Ovary (tissue), 3 donors: ENCODE measurements at regions not wholly inside any gene's neighbourhood (a gene's known extent, or its start where the extent isn't known, plus 50 kb on each side); places are given as distances from the start of the nearest gene placed in this dataset.
"Not testable (repeated sequence)": the region's sequence is repeated elsewhere in the genome, so short reads cannot be mapped to it uniquely, and the experiment has no call there.

Source experiments
- CTCF ChIP-seq, 3 donors: fragments of 450-650 bp in 2 of 3; fragments of 200-600 bp in 1 of 3; IDR thresholded peaks; one replicate each; pipeline versions ENCODE4 v1.5.1 to v1.8.0; 2016 to 2022; ENCODE audit warnings: antibody characterized with exemption in 3 of 3, mild to moderate bottlenecking in 1 of 3
- EP300 ChIP-seq: sonication (generic); formaldehyde crosslinking; IDR thresholded peaks from one replicate; pipeline ENCODE4 v1.6.1; 2017; ENCODE audit warnings: antibody characterized with exemption
- POLR2A ChIP-seq: fragments of 450-650 bp; IDR thresholded peaks from one replicate; pipeline ENCODE4 v1.6.1; 2017; ENCODE audit warnings: antibody characterized with exemption, mild to moderate bottlenecking, moderate library complexity
- donor health status: DM: no; HTN: no; CAD: no.

- not testable (repeated sequence) for TF ChIP-seq CTCF (IDR thresholded peaks at IDR 0.05); POLR2A; EP300
Observed at GRCh38 chr2:111365986-111366640, 245.4 kb downstream of the BCL2L11 start.
